ENCODE measurements at regions not wholly inside any gene's neighbourhood (a gene's known extent, or its start where the extent isn't known, plus 50 kb on each side); places are given as distances from the start of the nearest gene placed in this dataset.

DNA sequence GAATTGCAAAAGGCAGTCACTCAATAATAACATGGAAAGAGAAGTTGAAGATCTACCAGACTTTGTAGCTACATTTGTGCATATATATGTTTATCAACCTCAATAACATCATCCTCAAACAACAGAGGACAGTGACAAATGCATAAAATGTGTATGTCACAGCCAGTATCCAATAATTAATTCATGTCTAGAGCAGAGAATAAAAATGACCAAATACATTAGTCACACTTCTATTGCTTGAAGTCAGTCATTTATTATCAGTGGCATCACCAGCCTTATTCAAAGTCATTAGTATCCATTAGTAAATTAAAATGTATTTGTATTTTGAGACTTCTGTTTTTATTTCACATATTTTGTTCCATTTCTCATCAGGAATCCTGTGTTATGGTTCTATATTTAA is 852.8 kb downstream of the XPNPEP1 start:
- Histone ChIP-seq H2AK5ac (ENCODE audit: insufficient read length, low read length) (no peak overlapping the region), H3K14ac (ENCODE audit: insufficient read depth, low read length) (no peak overlapping the region), H3K4me2 (ENCODE audit: insufficient read depth, insufficient read length, low read length) (no peak overlapping the region), H3K4ac (ENCODE audit: low read depth, low read length) (no peak overlapping the region), H3K79me1 (ENCODE audit: insufficient read depth, low read depth, low read length, poor library complexity, severe bottlenecking) (no peaks in the 10 kb centered on the region), H4K20me1 (ENCODE audit: control insufficient read depth, insufficient read depth, insufficient read length) (no peaks in the 10 kb centered on the region), H3K79me2 (ENCODE audit: insufficient read depth, low read length) (no peaks in the 10 kb centered on the region), H3K9ac (ENCODE audit: extremely low read depth, insufficient read length, low read length) (no peak overlapping the region), H3K23ac (ENCODE audit: insufficient read length, low read depth, low read length) (no peak overlapping the region), H2BK20ac (ENCODE audit: low read depth, low read length, poor library complexity, severe bottlenecking) (no peak overlapping the region), H4K5ac (ENCODE audit: insufficient read length, low read depth, low read length) (no peak overlapping the region), H2BK5ac (ENCODE audit: insufficient read length, low read length) (no peak overlapping the region), H3K4me1 (ENCODE audit: insufficient read depth, low read length) (no peaks in the 10 kb centered on the region), H3K27me3 (ENCODE audit: insufficient read depth, low read length) (no peaks in the 10 kb centered on the region), H3K23me2 (ENCODE audit: insufficient read length, low read depth, low read length, poor library complexity, severe bottlenecking) (no peaks in the 10 kb centered on the region), H3T11ph (ENCODE audit: low read length) (no peak overlapping the region), H2BK12ac (ENCODE audit: insufficient read length, low read depth, low read length) (no peak overlapping the region), H4K8ac (replicated peaks; ENCODE audit: insufficient read length, low read depth, low read length) (no peak overlapping the region), H2AFZ (ENCODE audit: low read length) (no peak overlapping the region), H4K91ac (ENCODE audit: insufficient read length, low read depth, low read length) (no peak overlapping the region), H3K56ac (ENCODE audit: insufficient read length, low read depth, low read length) (no peak overlapping the region), H3K9me3 (ENCODE audit: control insufficient read depth, low read depth, low read length) (no peaks in the 10 kb centered on the region), H3K27ac (ENCODE audit: insufficient read length, low read depth, low read length) (no peak overlapping the region), H2BK15ac (ENCODE audit: low read depth, low read length) (no peak overlapping the region), H3K18ac (ENCODE audit: insufficient read length, low read depth, low read length) (no peak overlapping the region), H2BK120ac (ENCODE audit: low read depth, low read length, poor library complexity, severe bottlenecking) (no peak overlapping the region)
- Mint-ChIP-seq H3K4me1 (peaks cover 9 to 16% of the 10 kb centered on the region in 2 experiments), H3K36me3 (ENCODE audit: insufficient read depth in 1 of 3, low read depth in 3 of 3) (no peaks in the 10 kb centered on the region), H3K4me3 (no peak overlapping the region), H3K27me3 (ENCODE audit: low read depth) (no peaks in the 10 kb centered on the region), H3K9me3 (no peaks in the 10 kb centered on the region), H3K27ac (no peak overlapping the region)
- TF ChIP-seq, protein P1, sequence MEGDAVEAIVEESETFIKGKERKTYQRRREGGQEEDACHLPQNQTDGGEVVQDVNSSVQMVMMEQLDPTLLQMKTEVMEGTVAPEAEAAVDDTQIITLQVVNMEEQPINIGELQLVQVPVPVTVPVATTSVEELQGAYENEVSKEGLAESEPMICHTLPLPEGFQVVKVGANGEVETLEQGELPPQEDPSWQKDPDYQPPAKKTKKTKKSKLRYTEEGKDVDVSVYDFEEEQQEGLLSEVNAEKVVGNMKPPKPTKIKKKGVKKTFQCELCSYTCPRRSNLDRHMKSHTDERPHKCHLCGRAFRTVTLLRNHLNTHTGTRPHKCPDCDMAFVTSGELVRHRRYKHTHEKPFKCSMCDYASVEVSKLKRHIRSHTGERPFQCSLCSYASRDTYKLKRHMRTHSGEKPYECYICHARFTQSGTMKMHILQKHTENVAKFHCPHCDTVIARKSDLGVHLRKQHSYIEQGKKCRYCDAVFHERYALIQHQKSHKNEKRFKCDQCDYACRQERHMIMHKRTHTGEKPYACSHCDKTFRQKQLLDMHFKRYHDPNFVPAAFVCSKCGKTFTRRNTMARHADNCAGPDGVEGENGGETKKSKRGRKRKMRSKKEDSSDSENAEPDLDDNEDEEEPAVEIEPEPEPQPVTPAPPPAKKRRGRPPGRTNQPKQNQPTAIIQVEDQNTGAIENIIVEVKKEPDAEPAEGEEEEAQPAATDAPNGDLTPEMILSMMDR (conservative IDR thresholded peaks at IDR 0.05) = no peak
- DNase-seq = no peak

Measured in H9 (cell line).